ENCODE measurements at regions not wholly inside any gene's neighbourhood (a gene's known extent, or its start where the extent isn't known, plus 50 kb on each side); places are given as distances from the start of the nearest gene placed in this dataset.

- no peak for TF ChIP-seq CTCF (IDR thresholded peaks at IDR 0.05)
- no peak for TF ChIP-seq ZFX (IDR thresholded peaks at IDR 0.05; ENCODE audit: borderline replicate concordance)
- H3K27ac ChIP-seq = no peak overlapping the region
These were observed 225.1 kb downstream of the SNRPN start for GRCh38 chr15:25179673-25180511.

- TF ChIP-seq ZFX (IDR thresholded peaks at IDR 0.05; ENCODE audit: borderline replicate concordance) (no peak), CTCF (IDR thresholded peaks at IDR 0.05) (no peak)
- H3K27ac ChIP-seq = no peak overlapping the region
These were observed 226.0 kb downstream of the SNRPN start for GRCh38 chr15:25180606-25181292.

- no peak overlapping the region for H3K27ac ChIP-seq
- TF ChIP-seq CTCF (IDR thresholded peaks at IDR 0.05) = no peak
- TF ChIP-seq ZFX (IDR thresholded peaks at IDR 0.05; ENCODE audit: borderline replicate concordance) = no peak
These were observed 226.7 kb downstream of the SNRPN start for GRCh38 chr15:25181293-25182097.

GRCh38 chr15:25182098-25182478, 227.3 kb downstream of the SNRPN start:
- no peak overlapping the region for H3K27ac ChIP-seq
- TF ChIP-seq CTCF (IDR thresholded peaks at IDR 0.05) = no peak
- no peak for TF ChIP-seq ZFX (IDR thresholded peaks at IDR 0.05; ENCODE audit: borderline replicate concordance)

- no peak for TF ChIP-seq CTCF (IDR thresholded peaks at IDR 0.05)
- TF ChIP-seq ZFX (IDR thresholded peaks at IDR 0.05; ENCODE audit: borderline replicate concordance) = no peak
- no peak overlapping the region for H3K27ac ChIP-seq
These were observed 228.1 kb downstream of the SNRPN start for GRCh38 chr15:25182736-25183445.

DNA sequence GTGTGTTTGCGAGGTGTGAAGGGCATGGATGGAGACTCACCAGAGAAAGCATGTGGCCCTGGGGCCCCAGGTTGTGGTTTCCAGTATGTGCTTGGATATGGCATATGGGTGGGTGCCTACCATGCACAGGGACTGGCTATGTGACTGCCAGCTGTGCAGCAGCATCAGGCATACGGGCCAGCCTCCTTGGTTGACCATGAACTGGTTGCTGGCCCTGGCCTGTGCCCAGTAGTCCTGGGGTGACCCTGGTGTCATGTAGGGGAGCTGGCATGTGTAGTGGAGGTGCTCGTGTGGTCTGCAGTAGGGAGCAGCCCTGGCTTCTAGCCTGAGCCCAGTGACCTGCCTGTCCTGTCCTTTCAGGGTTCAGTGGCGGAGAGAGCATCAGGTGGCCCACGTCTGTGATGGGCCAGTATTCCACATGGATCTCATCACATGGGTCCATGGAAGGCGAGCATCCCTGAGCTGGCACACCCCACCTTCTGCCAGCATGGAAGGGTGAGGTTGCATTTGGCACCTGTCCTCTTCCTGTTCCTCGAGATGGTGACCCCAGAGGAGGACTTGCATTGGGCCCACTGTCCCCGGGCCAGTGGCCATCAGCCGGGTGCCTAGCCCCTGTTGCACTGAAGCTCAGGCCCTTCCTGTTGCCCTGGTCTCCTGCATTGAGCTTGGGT, 228.9 kb downstream of the SNRPN start:
- TF ChIP-seq ZFX (IDR thresholded peaks at IDR 0.05; ENCODE audit: borderline replicate concordance) (no peak), CTCF (IDR thresholded peaks at IDR 0.05) (no peak)
- no peak overlapping the region for H3K27ac ChIP-seq
